ENCODE measurements at regions not wholly inside any gene's neighbourhood (a gene's known extent, or its start where the extent isn't known, plus 50 kb on each side); places are given as distances from the start of the nearest gene placed in this dataset.
"Not testable (repeated sequence)": the region's sequence is repeated elsewhere in the genome, so short reads cannot be mapped to it uniquely, and the experiment has no call there.

DNA sequence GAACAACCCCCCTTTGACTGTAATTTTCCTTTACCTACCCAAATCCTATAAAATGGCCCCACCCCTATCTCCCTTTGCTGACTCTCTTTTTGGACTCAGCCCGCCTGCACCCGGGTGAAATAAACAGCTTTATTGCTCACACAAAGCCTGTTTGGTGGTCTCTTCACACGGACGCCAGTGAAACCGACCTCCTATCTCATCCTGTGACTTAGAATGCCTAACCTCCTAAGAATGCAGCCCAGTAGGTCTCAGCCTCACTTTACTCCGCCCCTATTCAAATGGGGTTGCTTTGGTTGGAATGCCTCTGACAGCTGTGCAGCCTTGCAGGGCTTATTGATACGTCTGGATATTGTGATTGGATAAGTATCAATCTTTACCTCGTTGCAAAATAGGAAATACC lies 243.8 kb upstream of the PROK2 start:
- in situ Hi-C loops (cut with MboI; ENCODE audit: low sequenced_read_pairs), result not testable (repeated sequence)

DNA sequence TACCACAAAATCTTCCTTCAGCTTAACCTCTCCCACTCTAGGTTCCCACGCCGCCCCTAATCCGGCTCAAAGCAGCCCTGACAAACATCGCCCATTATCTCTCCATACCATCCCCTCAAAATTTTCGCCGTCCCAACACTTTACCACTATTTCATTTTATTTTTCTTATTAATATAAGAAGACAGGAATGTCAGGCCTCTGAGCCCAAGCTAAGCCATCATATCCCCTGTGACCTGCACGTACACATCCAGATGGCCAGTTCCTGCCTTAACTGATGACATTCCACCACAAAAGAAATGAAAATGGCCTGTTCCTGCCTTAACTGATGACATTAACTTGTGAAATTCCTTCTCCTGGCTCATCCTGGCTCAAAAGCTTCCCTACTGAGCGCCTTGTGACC lies 243.4 kb upstream of the PROK2 start:
- in situ Hi-C loops (cut with MboI; ENCODE audit: low sequenced_read_pairs), result not testable (repeated sequence)

DNA sequence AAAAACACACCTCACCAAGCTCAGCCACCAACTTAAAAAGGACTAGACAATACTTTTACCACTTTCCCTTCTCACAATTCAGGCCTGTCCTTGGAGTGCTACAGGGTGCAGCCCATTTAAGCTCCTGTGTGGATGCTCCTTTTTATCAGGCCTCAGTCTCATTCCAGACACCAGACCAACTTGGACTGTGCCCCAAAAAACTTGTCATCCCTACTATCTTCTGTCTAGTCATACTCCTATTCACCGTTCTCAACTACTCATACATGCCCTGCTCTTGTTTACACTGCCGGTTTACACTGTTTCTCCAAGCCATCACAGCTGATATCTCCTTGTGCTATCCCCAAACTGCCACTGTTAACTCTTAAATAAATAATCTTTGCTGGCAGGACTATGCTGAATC lies 242.8 kb upstream of the PROK2 start:
- in situ Hi-C loops (cut with MboI; ENCODE audit: low sequenced_read_pairs), result not testable (repeated sequence)

DNA sequence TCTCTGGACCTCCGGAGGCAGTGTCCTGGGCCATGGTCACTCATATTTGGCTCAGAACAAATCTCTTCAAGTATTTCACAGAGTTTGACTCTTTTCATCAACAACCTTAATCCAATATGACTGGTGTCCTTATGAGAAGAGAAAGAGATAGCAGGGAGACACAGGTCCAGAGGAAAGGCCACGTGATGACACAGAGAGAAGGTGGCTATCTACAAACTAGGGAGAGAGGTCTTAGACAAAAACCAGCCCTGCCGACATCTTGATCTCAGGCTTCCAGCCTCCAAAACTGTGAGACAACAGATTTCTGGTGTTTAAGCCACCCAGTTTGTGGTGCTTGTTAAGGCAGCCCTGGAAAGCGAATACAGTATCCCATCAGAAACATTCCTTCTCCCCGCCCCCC lies 237.1 kb upstream of the PROK2 start:
- in situ Hi-C loops (cut with MboI; ENCODE audit: low sequenced_read_pairs), result no loop called here

DNA sequence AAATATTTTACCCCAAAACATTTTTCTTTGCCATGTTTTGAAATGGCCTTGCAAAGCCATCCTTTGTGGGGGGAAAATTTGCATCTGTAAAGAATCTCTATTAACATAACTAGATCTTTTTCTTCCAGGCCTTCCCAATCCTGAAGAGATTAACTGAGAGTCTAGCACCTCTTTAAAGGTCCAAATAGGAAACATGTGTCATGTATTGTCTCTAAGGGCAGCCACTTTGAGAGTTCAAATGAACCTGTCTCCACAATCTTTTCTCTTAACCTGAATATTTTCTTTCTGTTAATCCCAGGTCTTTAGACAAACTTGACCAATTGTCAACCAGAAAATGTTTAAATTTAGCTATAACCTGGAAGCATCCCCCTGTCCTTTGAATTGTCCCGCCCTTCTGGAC lies 236.6 kb upstream of the PROK2 start:
- in situ Hi-C loops (cut with MboI; ENCODE audit: low sequenced_read_pairs), result no loop called here

DNA sequence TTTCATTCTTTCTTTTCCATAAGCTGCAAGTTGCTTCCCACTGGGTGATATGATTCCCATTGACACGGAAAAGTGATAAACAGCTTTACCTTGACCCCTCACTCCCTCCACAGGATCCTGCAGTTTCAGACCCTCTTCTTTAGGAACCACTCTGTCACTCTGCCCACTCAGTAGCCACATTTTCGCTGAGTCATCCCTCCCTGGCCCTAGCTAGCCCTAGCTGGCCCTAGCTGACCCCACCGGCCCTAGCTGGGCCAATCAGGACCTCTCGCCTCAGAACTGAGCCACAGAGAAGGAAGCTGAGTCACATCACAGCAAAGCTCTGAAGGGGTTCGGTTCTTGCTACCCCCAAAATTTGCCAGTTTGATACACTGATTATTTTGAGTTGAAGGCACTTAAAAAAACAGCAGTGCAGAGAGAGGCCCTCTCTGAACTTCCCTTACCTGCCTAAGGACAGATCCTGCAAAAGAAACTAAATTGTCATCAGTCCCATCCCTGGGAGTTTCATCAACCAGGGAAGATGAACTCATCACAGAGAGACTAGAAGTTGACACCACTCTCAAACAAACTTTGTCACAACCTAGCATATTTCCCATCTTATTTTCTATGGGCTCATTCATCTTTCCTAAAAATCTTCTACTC lies 233.5 kb upstream of the PROK2 start:
- in situ Hi-C loops (cut with MboI; ENCODE audit: low sequenced_read_pairs), result no loop called here

DNA sequence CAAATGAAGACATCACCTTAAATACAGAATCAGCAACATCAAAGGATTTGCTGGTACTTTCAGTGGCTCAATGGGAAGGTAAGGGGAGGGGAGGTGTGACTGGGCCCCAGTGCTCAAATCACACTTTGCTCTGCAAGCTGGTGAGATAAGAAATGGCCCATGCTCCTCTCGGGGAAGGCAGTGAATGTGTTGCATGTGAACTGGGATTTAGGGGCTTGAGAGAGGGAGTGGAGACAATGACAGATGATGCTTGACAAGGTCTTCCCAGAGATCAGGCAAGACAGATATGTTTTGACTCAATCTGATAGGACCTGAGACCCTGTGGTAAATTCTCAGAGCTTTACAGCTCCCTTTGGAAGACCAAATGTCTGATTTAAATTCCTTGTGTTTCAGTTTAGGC lies 233.0 kb upstream of the PROK2 start:
- in situ Hi-C loops (cut with MboI; ENCODE audit: low sequenced_read_pairs), result no loop called here

DNA sequence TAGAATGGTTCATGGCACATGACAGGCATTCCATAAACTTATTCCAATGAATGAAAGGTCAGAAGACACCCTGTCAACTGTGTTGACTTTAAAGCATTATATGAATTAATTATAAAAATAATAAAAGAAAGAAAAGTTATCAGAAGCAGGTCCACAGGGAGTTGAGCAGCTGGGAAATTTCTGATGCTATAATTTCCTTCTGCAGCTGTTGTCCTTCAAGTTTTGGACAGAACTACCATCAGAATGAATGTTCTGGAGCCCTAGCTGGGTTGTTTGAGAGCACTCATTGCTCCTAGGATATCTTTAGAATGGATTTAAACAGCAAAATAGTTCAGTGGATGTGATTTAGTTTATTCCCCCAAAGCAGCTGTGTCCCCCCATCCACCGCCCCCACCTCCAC lies 232.4 kb upstream of the PROK2 start:
- in situ Hi-C loops (cut with MboI; ENCODE audit: low sequenced_read_pairs), result no loop called here

DNA sequence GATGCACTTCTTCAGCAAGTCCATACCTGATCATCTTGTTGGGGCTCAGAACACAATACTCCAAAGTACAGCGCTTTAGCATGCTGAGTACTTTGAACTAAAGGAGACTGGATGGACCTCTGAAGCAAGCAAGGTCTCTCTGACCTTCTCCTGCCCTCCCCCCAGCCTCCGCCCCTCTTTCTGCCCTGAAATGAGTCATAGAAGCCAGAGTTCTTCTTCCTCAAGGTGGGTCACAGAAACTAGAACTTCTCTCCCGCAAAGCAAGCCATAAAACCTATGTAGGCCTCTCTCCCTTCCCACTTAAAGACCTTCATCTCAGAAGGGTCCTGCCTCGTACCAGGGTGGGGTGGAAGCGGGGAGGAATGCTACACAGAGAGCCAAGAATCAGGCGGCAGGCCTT lies 230.5 kb upstream of the PROK2 start:
- in situ Hi-C loops (cut with MboI; ENCODE audit: low sequenced_read_pairs), result no loop called here

DNA sequence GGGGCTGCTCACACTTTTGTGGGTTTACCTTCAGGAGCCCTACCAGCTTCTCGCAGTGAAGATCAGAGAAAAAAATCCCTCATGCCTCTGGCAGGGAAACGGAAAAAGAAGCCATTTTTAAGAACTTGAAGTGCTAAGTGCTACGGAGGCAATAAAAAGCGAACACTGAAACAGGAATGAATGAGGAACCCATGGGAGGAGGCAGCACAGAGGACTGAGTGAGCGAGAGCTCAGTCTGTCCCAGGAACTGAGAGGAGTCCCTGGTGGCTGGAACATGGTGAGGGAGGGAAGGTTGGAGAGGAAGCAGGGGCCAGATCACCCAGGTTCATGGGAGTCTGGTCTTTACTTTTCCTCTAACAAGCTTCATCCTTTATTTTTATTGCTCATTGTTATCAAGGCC lies 228.1 kb upstream of the PROK2 start:
- in situ Hi-C loops (cut with MboI; ENCODE audit: low sequenced_read_pairs), result no loop called here

DNA sequence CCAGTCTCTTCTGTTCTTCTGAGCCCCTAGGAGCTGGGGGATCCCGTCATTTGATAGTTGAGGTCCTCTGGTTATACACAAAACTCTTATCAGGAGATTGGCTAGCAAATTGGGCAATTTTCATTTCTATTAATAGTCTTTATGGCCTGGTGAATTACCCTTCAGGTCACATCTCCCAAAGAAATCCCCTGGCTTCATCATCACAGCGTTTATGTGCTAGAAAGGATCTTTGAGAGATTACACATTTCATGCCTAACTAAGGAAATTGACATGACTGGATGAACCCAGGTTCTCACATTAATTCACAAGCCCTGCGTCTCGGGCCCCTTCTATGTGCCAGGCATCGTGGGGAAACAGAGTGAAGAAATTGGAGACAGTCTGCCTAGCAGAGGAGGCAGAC lies 227.4 kb upstream of the PROK2 start:
- in situ Hi-C loops (cut with MboI; ENCODE audit: low sequenced_read_pairs), result no loop called here

DNA sequence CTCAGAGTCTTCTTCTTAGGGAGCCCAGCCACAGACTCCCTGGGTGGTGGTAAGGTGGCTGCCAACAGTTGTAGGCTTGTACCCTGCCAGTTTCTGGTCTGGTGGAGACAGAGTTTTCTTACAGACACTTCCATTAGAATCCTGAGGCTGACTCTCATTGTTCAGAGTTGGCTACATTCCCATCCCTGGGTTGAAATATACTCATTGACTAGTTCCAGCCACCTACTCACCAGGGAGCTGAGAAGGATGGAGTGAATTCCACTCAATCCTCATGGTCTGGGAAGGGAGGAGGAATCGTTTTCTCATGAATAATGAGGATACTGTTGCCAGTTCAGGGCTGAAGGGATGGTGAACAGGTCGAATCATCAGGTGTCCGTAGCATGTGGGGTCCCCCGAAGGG lies 226.5 kb upstream of the PROK2 start:
- in situ Hi-C loops (cut with MboI; ENCODE audit: low sequenced_read_pairs), result no loop called here

DNA sequence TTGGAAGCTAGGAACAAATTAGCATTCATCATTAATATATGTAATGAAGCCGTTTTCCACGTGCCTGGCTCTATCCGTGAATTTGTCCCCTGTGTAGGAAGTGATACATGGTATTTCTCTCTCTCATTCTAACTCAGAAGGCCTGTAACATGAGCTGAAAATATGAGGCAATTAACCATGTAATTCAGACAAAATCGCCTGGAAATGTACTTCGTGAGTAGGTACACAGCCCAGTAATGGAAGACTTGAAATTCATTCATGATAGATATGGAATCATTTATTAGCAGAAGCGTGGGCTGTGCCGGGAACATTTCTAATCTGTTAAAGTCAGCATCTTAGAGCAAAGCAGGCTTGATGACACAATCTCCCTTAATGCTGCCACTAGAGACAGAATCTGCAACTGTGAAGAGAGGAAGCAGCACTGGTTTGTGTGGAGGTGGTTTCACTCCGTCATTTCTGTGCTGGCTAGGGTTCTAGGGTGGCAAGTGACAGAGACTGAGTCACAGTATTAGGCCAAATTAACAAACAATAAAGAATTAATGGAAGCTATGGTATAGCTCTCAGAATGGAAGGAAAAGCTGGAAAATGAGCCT lies 225.0 kb upstream of the PROK2 start:
- in situ Hi-C loops (cut with MboI; ENCODE audit: low sequenced_read_pairs), result no loop called here

DNA sequence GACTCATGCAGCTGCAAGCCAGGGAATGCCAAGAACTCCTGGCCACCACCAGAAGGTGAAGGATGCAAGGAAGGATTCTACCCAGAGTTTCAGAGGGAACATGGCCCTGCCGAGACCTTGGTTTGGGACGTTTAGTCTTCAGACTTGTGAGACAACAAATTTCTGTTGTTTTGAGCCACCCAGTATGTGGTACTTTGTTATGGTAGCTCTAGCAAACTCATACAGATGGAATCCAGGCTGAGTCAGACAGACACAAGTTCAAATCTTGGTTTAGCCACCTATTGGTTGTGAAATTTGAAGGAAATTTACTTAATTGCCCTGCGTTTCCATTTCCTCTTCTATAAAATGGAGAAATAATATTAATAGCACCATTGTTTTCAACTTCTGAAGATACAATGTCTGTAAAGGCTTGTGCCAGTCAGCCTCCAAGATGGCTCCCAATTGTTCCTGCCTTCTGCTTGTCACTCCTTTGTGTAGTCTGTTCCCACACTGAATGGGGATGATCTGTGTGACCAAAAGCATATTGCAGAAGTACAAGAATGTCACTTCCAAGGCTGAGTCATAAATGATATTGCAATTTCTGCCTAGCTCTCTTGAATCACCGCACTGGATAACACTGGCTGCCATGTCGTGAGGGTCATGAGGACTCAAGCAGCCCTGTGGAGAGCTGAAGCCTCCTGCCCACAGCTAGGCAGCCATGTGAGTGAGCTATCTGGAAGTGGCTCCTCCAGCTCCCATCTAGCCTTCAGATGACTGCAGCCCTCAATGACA lies 223.5 kb upstream of the PROK2 start:
- in situ Hi-C loops (cut with MboI; ENCODE audit: low sequenced_read_pairs), result no loop called here

DNA sequence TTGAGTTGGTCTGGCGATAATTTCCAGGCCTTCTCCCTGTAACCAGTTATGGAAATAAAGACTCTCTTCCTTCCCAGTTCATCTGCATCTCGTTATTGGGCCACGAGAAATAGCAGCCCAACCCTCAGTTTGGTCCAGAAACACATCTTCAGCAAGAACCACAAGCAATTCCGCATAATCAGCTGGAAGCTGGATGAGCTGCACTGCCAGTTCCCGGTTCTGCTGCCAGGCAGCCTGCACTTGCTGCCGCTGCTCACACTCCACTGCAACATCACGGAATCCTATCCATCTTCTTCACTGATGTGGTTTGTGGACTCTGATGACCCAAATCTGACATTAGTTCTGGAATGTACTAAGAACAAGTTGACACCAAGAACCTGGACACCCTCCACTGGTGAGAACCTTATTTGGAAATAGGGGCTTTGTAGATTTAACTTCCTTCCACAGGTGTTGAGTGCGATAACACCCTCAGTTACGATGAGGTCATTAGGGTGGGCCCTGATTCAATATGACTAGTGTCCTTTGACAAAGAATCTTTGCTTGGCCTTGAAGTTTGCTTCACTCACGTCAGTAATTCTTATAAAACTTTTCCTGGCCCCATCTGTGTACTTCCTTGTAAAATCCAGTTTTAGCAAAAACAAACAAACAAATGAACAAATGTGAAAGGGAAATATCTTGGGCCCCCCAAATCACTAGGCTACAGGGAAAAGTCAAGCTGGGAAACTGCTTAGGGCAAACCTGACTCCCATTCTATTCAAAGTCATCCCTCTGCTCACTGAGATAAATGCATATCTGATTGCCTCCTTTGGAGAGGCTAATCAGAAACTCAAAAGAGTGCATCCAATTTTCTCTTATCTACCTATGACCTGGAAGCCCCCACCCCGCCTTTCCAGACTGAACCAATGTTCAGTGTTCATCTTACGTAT lies 221.9 kb upstream of the PROK2 start:
- in situ Hi-C loops (cut with MboI; ENCODE audit: low sequenced_read_pairs), result no loop called here

DNA sequence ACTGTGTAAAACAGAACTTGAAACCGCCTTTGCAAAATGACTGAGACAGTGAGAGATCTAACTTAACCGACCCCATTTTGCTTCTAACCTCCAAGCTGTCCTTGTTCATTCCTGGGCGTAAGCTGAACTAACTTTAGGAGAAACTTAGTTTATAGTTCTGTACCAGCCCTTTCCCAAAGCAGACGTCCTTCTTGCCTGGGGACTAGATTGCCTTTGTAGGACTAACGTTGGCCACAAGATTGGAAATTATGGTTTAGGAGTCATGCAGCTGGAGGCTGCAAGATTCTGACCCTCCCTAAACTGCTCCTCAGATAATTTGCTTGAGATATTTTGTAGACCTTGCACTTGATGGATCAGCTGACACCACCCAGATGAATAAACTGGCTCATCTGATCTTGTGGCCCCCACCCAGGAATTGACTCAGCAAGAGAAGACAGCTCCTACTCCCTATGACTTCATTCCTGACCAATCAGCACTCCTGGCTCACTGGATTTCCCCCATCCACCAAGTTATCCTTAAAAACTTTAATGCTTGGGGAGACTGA lies 219.9 kb upstream of the PROK2 start:
- in situ Hi-C loops (cut with MboI; ENCODE audit: low sequenced_read_pairs), result no loop called here

DNA sequence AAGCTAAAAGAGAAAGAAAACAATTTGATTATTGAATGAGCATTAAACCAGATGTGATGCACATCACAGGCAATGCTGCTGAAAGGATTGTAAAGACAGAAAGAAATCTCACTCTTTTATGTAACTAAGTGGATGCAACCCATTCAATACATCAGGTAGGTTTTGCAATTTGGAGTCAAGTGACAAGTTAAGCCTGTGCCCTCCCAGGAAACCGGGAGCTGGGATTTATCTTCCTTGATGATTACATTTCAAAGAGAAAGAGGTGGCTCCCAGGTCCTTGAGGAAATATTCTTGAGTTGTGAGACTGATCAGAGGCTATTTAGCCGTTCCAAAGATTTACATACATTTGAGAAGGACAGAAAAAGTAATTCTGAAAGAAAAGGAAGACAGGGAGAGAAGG lies 219.0 kb upstream of the PROK2 start:
- in situ Hi-C loops (cut with MboI; ENCODE audit: low sequenced_read_pairs), result no loop called here

DNA sequence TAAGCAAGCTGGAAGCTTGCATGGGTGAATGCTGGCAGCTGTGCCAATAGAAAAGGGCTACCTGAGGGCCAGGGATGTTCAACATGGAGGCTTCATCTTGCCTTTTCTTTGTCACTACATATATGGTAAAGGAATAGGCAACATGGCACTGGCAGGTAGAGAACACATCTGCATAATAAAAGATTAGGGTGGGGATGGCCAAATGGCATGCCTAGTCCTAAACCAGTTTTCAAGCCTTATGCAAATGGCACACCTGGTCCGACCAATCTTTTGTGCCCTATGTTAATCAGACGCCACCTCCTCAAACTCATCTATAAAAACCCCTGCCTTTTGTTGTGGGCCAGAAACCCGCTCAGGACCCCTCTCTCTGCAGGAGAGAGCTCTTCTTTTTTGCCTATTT lies 216.8 kb upstream of the PROK2 start:
- in situ Hi-C loops (cut with MboI; ENCODE audit: low sequenced_read_pairs), result no loop called here

DNA sequence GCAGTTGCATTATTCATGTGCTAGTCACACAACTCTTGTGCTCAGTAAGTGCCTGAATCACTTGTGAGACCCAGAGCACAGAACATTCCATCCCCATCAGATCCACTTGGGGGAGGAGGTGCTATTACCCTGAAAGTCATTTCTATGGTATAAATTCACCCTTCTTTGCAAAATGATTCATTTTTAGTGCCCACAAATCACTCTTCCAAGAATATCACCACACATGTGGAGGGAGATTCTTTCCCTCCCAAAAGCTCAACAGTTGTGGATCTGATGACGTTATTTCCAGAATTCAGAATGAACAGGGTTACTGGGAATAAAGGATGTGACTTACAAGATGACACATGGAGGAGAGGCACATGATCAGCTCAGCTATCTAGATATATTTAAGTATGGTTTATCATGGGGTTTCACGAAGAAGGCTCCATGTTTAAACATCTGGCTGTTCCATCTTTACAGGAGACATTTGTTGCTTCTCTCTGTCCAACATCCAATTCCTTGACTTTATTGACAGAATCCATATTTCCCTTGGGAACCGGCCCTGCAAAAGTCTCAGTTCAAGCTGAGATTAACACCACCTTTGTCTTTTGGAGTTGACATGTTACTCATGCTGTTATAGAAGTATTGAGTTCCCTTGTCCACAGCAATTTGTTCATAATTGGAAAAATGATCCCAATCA lies 214.2 kb upstream of the PROK2 start:
- in situ Hi-C loops (cut with MboI; ENCODE audit: low sequenced_read_pairs), result no loop called here

DNA sequence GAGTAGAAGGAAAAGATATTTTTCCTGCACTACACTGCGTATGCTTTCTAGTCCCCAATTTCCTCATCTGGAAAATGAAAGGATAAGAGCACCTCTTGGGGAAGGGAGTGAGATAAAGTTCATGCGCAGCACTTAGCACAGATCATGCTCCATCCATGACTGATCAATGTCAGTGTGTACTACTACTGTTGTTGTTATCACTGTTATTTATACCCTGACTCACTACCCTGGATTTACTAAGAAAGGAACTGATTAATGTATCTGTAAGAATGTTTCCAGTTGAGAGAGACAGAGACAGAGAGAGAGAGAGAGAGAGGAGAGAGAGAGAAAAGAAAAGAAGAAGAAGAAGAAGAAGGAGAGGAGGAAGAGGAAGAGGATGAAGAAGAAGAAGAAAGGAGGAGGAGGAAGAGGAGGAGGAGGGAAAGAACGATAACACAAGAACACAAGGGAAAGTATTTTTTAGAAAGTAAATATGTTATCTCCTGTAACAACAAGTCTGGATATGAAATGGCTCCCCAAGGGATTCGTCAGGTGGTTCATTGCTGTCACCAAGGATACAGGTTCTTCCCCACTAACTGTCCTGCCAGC lies 212.2 kb upstream of the PROK2 start:
- in situ Hi-C loops (cut with MboI; ENCODE audit: low sequenced_read_pairs), result no loop called here

Data from HL-60/S4 treated with phorbol 12-myristate 13-acetate at 8.2 ng/mL for 4 days and 3 days (cell line).